NCI-H1694 treated with DMSO at 0.1 percent for 48 hours (cell line): ENCODE measurements at regions not wholly inside any gene's neighbourhood (a gene's known extent, or its start where the extent isn't known, plus 50 kb on each side); places are given as distances from the start of the nearest gene placed in this dataset.
"Not testable (repeated sequence)": the region's sequence is repeated elsewhere in the genome, so short reads cannot be mapped to it uniquely, and the experiment has no call there.

Source experiments
- DNase-seq: peaks from one replicate; lab custom pipeline; 2025; lab: John Stamatoyannopoulos, UW

DNA sequence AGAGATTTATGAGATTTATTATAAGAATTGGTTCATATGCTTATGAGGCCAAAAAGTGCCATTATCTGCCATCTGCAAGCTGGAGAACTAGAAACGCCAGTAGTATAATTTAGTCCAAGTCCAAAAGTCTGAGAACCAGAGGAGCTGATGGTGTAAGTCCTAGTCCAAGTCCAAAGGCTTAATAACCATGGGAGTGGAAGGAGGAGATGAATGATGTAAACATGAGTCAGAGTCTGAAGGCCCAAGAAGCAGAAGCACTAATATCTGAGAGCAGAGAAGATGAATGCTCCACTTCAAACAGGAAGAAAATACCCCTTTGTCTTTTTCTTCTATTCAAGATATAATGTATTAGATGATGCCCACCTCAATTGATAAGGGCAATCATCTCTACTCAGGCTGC is 185.7 kb downstream of the CGGBP1 start:
- DNase-seq: no peak

DNA sequence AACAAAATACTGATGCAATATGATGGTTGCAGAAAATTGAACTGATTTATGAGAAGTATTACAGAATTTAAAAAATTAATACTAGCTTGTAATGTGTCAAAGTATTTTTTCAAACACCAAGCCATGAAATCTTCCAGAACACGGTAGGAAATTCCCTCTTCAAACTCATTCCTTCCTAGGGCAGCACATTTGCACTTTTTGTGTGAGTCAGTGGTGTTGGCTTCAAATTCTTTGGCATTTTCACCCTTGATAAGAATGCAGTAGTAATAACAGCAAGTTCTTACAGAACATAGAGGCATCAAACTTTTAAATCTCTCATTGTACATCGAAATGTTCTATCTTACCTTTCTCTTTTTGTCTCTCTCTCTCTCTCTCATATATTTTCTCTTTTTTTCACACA is 191.8 kb downstream of the CGGBP1 start:
- DNase-seq: no peak

DNA sequence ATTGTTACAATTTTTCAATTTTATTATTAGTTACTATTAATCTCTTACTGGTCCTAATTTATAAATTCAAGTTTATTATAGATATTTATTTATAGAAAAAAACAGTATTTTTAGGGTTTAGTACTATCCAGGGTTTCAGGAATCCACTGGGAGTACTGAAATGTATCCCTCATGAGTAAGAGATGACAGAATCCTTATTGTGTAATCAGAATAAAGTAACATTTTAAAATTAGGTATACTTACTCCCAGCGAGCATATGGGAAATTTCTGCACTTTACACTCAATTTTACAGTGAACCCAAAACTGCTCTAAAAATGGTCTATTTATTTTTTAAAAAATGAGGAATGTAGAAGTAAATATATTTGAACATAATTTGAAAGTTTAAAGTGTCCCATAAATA is 202.7 kb downstream of the CGGBP1 start:
- no peak for DNase-seq

DNA sequence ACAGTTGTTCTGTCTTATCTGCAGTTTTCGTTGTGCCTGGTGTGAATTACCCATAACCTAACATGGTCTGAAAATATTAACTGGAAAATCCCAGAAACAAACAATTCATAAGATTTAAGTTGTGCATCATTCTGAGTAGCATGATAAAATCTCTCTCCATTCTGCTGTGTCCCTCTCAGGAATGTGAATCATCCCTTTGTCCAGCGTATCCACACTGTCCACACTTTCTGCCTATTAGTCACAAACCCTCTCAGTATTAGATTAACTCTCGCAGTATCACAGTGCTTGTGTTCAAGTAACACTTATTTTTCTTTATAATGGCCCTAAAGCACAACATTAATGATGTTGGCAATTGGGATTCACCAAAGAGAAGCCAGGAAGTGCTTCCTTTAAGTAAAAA is 203.2 kb downstream of the CGGBP1 start:
- no peak for DNase-seq

DNA sequence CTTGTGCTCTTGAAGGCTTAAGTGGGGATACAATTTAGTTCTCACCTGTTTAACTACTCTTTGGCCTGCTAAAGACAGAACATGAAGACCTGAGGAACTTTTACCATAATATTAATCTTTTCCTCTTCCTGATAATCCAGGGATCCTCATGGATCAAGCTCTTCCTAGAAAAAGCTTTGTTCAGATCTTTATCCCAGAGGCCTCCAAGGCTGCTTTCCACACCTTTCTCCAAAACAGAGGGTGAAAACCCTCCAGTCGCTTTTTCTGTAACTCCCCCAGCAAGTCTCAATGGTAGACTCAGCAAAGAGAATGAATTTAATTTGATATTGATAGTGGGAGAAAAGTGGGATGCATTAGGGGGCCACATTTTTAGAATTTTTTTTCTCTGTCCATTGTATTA is 203.6 kb downstream of the CGGBP1 start:
- no peak for DNase-seq

DNA sequence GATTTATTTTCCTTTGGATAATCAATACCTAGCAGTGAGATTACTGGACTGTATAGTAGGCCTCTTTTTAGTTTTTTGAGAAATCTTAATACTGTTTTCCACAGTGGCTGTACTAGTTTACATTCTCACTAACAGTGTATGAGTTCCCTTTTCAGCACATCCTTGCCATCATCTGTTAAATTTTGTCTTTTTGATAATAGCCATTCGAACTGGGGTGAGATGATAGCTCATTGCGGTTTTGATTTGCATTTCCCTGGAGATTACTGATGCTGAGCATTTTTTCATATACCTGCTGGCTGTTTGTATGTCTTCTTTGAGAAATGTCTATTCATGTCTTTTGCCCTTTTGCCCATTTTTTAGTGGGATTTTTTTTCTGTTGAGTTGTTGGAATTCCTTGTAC is 210.8 kb downstream of the CGGBP1 start:
- DNase-seq: no peak

DNA sequence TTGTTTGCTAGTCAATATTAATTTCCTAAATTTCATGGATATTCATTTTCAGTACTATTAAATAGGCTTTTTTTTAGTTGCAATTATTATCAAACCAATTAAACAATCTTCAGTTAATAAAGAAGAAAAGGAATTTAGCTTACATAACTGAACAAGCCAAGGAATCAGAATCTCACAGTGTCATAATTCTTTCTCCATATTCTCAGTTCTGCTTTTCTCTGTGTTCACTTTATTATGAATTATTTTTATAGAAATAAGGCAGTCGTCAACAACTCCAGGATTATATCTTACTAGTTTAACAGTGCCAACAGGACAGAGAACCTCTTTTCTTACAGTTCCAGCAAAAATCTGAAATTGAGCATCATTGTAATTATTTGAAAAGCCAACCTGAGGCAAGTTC is 221.7 kb downstream of the CGGBP1 start:
- no peak for DNase-seq

DNA sequence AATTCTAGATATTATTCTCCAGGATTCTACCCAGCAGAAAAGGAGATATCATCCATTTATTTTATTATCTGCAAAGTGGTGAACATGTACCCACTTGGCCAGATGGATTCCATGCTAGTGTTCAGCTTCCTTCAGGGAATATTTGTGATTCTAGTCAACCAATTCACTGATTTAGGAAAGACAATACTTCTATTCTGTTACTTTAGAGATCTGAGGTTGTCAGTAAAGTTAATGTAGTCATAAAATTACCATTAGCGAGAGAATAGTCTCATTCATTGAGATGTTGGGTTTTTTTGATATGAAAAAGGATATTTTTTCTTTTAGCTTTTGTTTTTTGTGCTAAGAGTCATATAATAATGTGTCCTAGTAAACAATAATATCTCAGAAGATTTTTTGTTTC is 222.8 kb downstream of the CGGBP1 start:
- no peak for DNase-seq

DNA sequence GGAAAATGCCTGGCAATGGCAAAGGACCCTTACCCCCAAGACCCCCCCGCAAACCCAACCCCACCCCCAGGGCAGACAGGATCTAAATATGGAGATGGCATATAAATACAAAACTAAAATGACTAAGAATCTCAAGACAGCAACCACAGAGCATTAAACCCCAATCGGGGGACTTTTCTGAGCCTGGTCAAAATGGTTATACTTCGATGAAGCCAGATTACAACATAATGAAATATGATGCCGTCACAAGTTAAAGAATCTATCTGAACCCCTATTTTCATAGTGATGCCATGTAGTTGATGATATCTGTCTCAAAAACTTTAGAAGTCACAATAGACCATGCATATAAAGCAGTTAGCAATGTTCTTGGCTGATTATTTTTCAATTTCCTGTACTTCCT is 223.6 kb downstream of the CGGBP1 start:
- DNase-seq: no peak

DNA sequence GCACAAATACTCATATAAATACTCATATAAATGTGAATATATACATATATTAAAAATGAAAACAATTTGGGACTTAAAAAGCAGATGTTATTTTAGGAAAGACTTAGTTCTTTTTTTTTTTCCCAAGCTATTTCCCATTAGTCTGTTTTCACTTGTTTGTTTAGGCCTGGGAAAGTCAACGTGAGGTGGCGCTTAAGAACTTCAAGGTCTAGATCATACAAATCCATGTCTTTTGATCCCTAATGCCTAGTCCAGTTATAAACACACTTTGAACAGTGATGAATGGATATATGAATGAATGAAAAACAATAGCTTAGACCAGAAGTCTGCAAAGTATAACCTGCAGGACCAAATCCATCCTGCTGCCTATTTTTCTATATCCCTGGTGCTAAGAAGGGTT is 224.5 kb downstream of the CGGBP1 start:
- DNase-seq: no peak

DNA sequence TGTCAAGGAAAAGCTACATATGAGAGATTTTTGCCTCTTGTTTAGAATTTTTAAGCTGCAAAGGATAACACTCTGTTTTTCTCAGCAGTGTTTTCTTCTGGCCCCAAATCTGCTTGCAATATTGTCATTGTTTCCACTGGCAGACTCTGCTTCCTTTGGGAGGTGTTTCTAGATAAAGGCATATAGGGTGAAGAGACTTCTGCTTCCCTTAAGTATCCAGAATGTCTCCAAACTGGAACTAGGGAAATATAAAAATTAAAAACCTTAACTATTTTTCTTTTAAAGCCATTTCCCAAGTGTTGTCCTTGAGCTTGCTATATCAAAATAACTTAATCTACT is 225.8 kb downstream of the CGGBP1 start:
- DNase-seq: no peak

DNA sequence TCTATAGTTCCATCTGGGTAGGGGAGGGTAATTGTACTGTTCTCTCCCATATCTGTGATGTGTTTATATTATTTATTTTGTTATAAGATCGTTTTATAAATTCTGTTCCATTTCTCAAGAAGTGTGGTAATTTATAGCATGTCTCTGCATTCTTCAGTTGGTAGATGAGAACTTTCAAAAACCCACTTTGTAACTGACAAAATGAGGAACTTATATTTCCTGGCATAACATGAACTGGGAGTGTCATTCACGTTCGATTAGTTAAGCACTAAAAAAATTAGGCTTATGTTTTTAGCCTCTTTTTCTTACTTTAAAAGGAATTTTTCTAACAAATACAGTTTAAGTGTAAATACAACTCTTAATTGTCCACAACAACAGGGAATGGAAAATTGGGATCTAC is 230.8 kb downstream of the CGGBP1 start:
- DNase-seq: no peak

DNA sequence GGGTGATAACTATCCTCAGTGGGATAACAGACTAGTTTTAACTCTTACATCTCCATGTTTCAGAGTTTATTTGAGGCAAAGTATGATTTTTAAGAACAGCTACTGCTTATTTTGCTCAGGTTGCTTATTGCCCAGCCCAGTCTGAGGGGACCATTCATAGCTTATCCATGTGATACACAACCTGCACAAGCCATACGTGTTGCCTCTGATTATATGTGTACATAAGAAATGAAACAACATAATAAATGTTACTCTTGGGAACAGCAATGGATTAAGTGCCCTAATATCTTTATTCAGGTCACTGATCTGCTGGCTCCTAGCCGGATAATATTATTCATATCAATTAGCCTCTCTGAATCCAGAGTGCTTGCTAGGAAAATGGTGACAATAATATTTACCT is 236.2 kb downstream of the CGGBP1 start:
- DNase-seq: no peak

DNA sequence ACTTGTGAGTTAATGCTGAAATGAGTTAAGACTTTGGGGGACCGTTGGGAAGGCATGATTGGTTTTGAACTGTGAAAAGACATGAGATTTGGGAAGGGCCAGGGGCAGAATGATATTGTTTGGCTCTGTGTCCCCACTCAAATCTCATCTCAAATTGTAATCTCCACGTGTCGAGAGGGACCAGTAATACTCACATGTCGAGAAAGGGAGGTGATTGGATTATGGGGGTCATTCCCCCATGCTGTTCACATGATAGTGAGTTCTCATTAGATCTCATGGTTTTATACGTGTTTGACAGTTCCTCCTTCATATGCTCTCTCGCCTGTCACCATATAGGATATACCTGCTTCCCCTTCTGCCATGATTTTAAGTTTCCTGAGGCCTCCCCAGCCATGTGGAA is 245.3 kb downstream of the CGGBP1 start:
- DNase-seq: not testable (repeated sequence)

DNA sequence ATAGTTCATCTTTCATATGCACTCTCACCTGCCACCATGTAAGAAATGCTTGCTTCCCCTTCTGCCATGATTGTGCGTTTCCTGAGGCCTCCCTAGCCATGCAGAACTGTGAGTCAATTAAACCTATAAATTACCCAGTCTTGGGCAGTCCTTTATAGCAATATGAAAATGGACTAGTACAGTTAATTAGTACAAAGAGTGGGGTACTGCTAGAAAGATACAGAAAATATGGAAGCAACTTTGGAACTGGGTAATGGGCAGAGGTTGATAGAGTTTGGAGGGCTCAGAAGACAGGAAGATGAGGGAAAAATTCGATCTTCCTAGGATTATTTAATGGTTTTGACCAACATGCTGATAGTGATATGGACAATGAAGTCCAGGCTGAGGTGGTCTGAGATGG is 246.9 kb downstream of the CGGBP1 start:
- DNase-seq: no peak

DNA sequence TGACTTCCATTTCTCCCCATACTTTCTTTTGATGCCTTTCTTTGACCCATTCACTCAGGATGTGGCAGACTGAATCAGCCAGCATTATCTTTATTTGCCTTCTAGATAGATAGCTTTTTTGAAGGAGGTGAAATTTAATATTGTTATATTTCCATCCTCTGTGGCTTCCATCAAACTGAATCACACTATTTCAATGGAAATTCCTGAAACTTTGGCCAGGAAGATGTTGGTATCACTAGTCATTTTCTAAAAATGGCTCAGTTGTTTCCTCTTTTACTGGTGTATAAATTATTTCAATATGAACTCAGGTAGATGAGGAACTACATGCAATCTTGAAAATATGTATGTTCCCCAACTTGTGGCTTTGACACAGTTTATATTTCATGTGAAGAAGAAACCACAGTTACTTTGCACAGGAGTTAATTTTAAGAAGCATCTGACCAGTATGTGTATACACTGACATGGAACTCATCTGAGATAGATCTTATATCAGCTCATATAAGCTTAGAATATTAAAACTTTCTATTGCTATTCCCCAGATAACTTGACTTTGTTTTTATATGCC is 248.3 kb downstream of the CGGBP1 start:
- DNase-seq: no peak

DNA sequence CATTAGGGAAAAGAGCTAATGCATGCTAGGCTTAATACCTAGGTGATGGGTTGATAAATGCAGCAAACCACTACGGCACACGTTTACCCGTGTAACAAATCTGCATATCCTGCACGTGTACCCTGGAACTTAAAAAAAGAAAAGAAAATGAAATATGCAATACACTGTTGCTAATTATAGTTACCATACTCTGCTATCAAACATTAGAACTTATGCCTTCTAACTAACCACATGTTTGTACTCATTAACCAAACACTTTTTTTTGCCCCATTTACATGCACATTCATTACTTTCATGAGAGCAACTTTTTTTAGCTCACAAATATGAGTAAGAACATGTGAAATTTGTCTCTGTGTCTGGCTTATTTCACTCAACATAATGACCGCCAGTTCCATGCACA is 253.1 kb downstream of the CGGBP1 start:
- DNase-seq: no peak

DNA sequence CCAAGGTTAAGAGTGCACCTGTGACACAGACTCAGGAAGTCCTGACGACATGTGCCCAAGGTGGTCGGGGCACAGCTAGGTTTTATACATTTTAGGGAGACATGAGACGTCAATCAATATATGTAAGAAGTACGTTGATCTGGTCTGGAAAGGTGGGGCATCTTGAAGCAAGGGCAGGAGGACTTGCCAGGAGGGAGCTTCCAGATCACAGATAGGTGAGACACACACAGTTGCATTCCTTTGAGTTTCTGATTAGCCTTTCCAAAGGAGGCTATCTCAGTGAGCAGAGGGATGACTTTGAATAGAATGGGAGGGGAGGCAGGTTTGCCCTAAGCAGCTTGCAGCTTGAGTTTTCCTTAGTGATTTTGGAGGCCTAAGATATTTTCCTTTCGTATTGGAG is 257.4 kb downstream of the CGGBP1 start:
- no peak for DNase-seq

DNA sequence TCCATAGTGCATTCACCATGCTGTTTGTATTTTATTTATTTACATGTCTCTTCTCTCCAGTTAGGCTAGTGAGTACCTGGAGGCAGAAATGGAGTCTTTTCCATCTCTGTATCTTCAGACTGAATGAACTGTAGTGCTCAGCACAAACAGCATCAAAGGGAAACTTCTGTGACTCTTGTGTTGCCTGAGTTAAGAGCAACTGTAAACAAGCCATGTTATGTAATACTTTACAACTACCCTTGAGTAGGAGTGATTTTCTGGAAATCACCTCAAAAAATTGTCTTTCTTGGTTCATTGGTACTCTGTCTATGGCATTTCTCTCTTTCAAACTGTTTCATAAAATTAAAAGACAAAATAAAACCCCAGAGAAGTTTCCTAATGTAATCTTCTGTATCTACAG is 258.3 kb downstream of the CGGBP1 start:
- no peak for DNase-seq

DNA sequence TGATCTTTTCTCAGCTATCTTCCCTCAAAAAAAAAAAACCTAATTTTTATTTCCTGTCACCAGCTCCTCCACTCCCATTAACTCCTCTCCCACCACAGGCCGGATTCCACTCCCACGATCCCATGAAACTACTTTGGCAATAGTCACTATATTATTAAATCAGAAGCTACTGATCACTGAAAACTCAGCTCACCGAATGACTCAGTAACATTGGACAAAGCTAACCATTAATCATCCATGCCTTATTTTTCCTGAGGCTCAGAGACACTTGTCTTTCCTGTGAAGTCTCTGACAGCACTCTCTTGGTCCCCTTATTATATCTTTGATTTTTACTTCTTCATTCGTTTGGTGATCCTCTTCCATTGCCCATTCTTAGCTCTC is 260.2 kb downstream of the CGGBP1 start:
- DNase-seq: no peak

DNA sequence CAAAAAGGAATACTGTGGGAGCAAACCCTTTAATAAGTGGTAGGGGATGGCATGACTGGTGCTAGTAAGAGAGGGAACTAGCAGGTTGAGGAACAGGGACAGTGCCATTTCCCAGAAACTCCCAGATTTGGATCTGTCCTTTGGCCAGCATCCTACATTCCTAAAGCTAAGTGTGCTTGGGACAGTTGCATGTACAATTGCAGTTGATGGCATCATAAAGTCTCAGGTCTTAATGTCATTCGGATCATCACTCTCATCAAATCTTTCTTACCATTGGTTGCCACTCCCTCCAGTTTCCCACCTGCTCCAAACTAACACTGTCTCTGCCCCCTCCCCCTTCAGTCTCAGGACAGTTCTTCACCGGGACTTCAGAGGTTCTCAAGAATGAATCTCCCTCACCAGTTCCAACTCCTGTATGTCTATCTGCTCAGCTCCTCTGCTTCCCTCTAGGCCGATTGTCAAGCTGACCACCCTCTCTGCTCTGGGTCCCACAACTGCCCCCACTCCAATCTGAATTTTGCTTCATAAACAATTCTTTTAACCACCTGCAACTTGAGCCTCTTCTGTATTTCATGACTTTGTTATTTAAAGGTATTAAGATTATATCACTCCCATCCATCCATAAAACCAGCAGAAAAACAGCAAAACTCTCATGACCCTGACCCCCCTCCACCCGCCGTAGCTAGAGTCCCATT is 260.8 kb downstream of the CGGBP1 start:
- no peak for DNase-seq

DNA sequence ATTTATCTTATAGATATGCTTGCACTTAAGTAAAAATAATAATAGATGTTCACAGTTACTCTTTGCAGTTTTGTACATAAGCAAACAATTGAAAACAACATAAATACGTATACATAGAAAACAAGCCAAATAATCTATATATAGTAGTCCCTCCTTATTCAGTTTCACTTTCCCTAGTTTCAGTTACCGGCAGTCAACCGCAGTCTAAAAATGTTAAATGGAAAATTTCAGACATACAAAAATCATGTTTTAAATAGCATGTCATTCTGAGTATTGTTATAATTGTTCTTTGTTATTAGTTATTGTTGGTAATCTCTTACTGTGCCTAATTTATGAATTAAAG is 262.0 kb downstream of the CGGBP1 start:
- no peak for DNase-seq

DNA sequence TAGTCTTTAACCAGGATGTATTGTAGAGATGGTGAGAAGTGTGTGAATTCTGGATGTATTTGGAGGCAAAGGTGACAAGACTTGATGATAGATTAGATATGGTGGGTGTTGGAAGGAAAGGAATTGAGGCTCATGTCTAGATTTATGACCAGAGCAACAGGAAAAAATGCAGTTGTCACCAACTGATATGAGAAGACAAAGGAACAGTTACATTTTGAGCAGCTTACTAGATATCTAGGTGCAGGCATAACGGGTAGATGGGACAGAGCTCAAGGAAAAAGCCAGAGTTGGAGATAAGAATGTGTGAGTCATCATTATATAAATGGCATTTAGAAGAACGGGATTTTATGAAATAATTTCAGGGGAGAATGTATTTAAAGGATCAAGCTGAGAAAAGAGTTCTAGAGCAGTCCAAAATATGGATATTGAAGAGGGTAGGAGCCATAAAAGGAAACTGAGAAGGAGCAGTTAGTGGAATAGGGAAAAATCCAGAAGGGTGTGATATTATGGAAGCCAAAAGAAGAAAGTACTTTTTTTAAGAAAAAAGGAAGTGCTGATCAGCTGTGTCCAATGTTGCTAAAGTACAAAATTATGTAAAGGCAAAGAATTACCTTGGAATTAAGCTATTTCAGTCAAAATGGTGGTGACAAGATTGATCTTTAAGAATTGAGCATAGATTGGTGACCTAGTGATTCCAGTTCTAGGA is 262.5 kb downstream of the CGGBP1 start:
- no peak for DNase-seq

DNA sequence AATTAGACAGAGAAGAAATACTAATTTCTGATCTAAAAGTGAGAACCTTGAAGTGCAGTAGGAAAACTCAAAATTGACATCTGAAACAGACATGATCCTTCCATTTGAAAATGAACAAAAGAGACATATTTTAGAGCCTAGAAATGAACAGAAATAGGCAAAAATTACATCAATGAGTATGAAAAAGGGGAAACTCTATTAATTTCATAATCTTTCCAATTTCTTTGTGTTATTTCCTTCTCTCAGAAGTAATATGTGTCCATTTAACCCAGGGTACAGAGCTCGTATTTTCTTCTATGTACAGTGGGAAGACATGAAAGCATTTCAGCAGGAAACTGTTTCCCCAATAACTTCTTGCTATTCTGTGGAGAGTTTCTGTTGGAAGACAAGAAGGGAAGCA is 263.1 kb downstream of the CGGBP1 start:
- DNase-seq: no peak
